Superior temporal gyrus (tissue), 1 donor: ENCODE measurements at regions not wholly inside any gene's neighbourhood (a gene's known extent, or its start where the extent isn't known, plus 50 kb on each side); places are given as distances from the start of the nearest gene placed in this dataset.

Experiments
- DNase-seq: peaks from one replicate; pipeline ENCODE4 v3.0.0-alpha.2; 2016; ENCODE audit errors: extremely low spot score

DNA sequence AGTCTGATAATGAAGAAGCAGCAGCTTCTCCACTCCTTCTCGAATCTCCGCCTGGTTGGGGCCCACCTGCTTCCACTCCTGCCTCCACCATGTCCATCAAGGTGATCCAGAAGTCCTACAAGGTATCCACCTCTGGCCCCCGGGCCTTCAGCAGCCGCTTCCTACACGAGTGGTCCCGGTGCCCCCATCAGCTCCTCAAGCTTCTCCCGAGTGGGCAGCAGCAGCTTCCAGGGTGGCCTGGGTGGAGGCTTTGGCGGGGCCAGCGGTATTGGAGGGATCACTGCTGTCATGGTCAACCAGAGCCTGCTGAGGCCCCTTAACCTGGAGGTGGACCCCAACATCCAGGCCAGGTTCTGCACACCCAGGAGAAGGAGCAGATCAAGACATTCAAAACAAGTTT is 381.0 kb upstream of the USP15 start:
- DNase-seq: no peak

DNA sequence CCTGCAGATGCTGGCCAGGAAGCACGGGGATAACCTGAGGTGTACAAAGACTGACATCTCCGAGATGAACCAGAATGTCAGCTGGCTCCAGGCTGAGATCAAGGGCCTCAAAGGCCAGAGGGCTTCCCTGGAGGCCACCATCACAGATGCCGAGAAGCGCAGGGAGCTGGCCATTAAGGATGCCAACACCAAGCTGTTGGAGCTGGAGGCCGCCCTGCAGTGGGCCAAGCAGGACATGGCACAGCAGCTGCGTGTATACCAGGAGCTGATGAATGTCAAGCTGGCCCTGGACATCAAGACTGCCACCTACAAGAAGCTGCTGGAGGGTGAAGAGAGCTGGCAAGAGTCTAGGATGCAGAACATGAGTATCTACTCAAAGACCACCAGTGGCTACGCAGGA is 380.0 kb upstream of the USP15 start:
- no peak for DNase-seq

DNA sequence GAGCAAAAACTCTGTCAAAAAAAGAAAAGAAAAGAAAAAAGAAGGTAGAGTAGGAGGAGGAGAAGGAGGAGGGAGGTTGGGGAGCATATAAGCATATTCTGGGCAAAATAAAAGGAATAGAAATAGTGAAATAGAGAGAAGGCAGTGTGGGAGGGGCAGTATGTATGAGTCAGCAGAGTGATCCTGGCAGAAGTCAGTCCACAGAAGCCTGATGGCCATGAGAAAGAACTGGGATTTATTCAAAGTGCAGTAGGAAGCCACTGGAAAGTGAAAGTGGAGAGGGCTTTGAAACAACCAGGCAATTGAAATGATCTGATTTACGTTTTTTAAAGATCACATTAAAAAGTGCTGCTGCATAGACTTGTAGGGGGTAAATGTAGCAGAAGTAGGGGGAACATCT is 368.6 kb upstream of the USP15 start:
- no peak for DNase-seq

DNA sequence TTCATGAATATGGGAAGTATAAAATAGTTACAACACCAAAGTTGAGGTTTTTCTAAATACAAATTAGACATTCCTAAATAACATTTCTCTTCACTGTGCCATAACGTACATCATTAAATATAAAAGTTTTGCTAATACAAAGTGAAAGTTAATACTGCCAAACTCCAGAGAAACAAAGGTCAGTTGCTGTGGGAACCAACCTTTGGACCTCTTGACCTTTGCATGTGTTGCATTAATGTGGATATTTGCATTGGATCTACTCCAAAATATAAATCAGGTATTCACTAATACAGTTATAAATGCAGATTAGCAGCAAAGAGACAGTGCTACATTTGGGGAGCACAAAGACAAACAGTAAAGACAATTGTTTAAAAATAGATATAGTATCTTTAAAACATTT is 366.0 kb upstream of the USP15 start:
- DNase-seq: no peak

DNA sequence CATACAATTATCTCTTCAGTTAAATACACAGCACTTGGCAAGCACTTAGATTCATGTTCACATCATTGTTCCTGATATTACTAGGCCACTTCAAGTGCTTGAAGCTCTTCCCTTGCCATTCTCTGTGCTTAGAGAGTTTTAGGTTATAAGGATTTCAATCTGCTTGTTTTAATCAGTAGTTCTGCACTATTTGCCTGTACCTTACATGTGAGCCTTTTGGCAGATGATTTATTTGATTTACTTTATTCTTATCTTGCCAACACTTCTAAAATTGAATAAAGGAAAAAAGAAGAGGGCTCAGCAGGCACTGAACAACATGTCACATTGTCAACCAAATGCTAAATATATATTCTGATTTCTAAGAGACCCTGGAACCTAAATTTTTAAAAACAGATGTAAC is 363.8 kb upstream of the USP15 start:
- no peak for DNase-seq

DNA sequence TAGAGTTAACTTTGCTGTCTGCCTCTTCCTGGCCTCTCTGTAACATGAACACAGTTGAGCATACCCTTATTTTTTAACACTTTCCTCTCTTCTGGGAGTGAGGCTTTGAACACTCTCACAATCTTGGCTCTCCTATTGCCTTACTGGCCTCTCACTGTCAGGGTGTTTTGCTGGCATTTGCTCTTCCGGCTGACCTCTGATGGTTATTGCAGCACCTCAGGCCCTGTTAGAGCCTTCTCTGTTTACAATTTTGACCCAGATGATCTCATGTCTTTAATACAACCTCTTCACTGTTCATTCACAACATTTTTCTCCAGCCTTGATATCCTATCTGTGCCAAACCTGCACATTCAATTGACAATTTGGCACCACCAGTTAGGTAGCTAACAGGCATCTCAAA is 357.8 kb upstream of the USP15 start:
- no peak for DNase-seq

DNA sequence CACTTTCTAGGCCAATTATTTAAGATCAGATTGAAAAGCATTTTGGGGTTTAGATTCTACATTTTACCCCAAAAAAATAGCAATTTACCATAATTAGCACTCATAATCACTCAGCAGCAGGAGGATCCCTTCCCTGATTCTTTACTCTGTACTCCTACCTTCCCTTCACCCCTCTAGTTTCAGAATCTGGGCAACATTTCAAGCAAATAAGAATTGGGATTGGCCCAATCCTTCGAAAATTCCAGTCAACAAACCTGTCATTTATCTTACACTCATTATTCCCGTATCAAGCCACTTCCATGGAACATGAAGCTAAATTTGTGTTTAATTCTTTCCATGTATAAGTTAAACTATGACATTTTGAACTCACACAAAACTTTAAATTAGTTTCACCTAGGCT is 349.1 kb upstream of the USP15 start:
- DNase-seq: no peak

DNA sequence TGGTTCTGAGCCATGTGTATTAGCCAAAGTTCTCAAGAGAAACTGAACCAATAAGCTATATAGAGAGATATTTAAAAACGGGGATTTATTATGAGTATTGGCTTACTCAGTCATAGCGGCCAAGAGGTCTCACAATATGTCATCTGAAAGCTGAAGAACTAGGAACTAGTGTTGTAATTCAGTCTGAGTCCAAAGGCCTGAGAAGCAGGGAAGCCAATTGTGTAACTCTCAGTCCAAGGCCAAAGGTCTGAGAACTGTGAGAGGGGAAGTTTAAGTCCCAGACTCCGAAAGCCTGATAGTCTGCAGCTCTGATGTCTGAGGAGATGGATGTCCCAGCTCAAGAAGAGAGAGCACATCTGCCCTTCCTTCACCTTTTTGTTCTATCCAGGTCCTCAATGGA is 344.8 kb upstream of the USP15 start:
- no peak for DNase-seq

DNA sequence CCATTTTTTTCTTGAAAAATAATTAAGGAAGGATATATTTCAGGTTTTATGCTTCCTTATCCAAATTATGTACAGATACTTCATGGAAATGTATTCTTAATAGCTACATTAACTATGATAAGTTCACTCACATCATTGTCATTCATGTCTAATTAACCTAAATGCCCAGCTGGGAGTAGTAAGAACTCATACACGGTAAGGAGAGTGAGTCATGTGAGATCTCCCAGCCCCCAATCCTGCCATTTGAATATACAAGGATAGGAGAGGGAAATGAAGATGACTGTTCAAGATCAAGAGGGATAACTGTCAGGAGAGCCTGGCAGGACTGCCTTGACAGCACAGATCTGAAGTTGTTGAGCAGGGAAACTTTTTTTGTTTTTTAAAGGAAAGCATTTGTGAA is 343.4 kb upstream of the USP15 start:
- DNase-seq: no peak

DNA sequence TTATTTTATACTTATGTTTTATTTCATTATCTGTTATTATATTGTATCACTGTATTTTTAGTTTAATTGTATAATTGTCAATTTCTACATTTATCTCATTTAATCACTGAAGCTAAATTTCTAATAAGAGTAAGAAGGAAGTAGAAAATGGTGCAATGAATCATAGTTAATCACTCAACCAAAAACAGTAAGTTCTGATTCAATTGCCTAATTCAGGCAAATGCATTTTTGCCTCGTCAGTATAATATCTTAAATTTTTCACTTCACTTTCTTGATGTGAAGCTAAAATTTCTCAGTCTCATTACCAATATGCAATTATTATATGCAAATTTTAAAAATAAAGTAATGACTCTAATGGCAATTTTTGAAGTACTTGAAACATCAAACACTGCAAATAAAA is 340.5 kb upstream of the USP15 start:
- DNase-seq: no peak

DNA sequence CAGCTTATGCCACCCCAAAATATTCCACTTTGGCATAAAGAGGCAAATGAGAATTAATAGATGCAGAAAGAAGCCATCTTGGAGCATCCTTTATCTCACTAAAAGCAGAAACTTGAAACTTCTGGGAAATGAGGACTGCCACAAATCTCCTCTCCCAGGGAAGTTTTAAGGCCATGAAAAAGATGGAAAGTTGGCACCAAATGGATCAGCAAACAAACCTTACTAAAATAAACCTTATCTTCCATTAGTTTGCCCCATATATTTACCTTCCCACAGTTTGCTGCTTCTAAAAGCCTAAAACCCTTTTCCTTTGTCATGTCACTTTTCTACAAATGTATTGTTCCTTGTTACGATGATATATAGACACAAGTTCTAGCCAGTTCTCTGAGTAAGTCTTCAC is 340.0 kb upstream of the USP15 start:
- no peak for DNase-seq

DNA sequence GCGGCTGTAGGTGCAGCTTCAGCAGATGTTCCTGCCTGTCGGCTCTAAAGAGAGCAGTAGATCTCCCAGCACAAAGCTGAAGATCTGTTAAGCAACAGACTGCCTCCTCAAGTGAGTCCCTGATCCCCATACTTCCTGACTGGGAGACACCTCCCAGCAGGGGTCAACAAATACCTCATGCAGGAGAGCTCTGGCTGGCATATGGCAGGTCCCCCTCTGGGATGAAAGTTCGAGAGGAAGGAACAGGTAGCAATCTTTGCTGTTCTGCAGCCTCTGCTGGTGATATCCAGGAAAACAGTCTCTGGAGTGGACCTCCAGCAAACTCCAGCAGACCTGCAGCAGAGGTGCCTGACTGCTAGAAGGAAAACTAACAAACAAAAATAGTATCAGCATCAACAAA is 337.1 kb upstream of the USP15 start:
- no peak for DNase-seq

DNA sequence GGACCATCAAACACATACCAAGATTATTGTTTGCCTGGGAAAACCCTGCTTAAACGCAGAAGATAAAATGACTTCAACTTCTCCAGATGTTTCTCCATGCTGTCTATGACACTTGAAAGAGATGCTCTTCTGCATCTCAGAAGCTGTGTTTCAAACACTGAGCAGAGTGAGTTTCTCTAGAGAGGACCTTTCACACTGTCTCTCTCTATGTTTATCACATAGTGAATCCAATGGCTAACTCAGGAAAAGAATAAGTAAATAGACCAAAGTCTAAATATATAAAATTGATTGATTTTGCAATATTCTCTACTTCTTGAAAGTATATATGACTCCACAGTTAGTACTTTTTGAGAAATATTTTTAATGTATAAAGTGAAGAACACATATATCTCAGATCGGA is 325.6 kb upstream of the USP15 start:
- no peak for DNase-seq

DNA sequence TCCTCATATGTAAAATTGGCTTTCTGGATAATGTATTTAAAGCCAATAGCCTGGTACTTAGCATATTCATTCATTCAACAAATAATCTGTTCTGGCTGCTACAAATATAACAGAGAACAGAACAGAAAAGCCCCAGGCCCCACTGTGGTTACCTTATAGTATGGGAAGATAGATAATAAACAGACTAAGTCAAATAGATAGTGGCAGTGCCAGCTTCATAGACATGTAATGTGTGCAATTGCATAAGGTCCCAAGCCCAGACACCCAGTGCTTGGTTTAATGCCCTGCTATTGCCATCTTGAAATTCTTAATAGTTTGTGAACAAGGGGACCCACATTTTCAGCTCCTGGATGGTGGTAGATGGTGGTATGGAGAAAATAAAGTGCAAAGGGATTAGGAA is 320.2 kb upstream of the USP15 start:
- DNase-seq: no peak

DNA sequence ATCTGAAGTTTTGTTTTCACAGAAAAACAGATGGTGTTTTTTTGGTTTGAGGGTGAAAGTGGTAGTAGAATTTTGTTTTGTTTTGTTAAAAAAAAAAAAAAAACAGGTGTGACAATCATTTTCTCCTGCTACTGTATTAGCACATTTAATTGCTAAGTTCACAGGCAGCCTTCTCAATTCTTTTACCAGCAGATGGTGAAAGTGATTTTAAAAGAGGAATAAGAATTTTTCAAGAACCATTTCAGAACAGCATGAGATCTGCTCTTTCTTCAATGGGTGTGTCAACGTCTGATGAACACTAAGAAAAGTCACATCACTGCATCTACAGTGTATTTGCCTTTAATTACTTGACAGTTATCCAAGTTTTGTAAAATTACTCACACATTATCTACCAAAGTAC is 303.7 kb upstream of the USP15 start:
- DNase-seq: no peak

DNA sequence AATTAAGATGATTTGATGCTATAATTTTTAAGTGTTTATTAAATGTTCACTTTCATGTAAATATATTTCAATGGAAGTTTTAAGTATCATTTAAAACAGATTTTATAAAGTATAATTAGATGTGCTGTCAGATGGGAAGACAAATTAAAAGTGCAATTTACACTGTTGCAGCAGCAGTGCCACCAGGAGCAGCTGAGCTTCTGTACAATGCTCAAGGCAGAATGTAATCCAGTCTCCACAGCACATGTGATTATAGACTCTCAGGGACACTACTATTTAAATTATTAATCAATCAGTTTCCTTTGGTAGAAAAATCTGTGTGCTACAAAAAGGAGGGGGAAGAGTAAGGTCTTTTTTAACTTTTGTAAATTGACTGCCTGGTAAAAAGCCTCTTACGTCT is 285.7 kb upstream of the USP15 start:
- no peak for DNase-seq

DNA sequence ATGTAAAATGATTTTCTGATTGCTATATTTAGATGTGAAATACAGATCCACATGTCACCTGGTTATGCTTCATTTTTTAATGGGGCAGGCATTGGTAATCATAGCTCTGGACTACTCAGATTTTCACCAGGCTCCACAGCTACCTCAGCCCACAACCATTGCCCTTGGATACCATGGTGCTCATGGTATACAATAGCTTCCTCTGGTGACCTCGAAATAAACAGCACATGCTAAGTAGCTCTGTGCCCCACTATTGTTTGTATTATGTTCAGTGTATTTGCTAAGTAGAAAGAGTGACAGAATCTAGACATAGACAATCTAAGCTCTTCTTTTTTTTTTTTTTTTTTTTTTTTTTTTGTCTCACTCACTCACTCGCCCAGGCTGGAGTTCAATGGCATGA is 274.4 kb upstream of the USP15 start:
- DNase-seq: no peak

DNA sequence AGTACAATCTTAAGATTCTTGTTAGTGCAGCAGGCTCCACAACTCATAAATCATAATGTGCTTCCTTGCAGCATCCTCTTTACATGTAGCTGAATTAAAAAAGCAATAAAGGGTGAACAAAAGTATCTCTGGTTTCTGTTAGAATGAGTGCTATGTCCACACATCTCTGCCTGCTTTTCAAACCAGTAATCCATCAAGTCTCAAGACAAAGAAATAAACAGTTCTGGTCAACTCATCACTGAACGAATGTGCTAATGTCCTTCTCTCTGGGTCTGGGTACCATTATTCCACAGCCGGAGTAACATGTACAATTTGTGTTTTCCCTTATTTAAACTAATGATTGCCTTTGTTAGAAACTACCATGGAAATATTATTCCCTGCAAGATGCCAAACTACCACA is 273.0 kb upstream of the USP15 start:
- no peak for DNase-seq

DNA sequence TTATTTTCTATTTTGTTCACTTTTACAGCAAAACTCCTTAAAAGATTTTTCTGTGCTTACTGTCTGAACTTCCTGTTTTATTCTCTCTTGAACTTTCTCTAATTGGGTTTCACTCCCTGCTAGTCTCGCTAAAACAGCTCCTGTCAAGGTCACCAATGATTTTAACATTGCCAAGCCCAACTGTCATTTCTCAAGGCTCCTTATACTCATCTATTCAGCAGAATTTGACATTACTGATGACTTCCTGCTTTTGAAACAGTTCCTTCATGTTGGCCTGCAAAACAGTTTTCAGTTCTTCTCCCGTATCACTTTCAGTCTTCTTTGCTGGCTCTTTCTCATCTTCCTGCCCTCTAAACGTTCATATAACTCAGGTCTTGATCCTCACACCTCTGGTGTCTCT is 268.5 kb upstream of the USP15 start:
- DNase-seq: no peak

DNA sequence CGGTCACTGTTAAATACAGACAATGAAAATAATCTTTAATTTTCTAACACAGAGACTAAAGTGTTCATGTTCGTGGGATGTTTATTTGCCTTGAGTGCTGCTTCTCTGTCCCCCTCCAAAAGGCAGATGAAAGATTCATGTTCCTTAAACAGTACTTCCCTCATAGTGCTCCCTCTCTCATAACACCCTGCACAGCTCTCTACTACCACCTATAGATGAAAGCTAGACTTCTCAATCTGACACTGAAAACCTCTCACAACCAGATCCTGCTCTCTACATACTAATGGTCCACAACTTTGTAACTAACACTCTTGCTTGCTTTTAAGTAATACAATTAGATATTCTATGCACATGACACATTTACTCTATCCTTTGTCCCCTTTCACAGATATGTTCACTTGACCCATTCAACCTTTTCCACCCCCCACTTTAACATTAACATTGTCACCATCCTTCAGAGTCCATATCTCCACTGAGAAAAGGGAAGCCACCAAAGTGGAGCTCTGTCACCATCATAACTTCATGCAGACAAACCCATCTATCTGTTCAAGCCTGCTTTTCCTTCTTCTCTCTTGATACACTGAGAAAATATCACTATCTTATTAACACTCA is 266.4 kb upstream of the USP15 start:
- DNase-seq: no peak

DNA sequence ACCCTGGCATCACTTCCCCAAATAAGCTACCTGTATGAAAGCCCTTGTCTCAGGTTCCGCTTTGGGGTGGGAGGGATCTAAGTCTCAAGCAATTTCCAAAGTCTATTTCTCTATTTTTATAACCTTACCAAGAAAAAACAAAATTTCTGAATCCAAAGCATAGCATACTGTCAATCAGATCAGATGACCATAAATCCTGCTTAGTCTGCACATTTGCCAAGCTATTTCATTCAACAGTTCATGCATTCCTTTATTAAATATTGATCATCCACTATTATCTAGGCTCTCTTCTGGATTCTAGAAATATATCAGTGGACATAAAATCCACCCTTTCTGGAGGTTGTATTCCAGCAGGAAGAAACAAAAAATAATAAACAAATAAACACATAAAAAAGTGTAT is 263.5 kb upstream of the USP15 start:
- DNase-seq: no peak

DNA sequence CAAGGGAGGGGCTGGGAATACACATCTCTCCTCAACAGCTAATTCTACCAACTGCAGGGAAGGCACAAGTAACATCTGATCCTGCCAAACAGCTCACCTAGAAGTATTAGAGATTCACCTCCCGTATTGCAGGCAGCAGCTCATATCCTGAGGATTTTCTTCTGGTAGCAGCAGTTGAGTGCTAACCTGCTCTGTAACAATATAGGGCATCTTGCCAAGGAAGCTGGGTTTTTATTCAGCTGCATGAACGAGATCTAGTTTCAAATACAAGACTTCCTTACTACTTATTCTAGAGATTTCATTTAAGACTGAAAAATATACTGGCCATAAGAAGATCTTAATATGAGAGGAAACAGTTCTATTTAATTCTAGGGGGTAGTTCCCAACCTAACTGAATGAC is 261.4 kb upstream of the USP15 start:
- DNase-seq: no peak

DNA sequence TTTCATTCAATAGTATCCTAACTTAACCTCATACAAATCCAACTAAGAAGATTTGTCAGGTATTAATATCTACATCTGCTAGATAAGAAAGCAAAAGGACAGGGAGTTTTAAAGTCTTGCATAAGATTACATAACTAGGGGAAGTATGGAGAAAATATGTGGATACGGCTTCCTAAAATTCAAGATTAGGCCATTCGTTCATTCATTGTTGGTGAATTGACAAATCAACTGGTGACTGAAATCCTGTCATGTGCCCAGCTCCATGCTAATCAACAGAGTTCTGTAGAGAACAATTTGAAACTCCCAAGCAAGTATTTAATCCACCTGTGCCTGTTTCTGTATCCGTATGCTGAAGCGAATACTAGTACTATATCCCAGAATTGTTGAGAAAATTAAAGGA is 260.9 kb upstream of the USP15 start:
- DNase-seq: no peak

DNA sequence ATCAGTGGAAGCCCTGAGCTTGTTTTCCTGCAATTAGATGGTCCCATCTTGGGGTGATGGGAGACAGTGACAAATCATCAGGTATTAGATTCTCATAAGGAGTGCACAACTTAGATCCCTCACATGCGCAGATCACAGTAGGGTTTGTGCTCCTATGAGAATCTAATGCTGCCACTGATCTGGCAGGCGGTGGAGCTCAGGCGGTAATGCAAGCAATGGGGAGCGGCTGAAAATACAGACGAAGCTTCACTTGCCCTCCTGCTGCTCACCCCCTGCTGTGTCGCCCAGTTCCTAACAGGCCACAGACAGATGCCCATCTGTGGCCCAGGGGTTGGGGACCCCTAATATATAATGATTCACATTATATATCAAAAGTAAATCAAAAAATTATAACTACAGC is 258.8 kb upstream of the USP15 start:
- DNase-seq: no peak

DNA sequence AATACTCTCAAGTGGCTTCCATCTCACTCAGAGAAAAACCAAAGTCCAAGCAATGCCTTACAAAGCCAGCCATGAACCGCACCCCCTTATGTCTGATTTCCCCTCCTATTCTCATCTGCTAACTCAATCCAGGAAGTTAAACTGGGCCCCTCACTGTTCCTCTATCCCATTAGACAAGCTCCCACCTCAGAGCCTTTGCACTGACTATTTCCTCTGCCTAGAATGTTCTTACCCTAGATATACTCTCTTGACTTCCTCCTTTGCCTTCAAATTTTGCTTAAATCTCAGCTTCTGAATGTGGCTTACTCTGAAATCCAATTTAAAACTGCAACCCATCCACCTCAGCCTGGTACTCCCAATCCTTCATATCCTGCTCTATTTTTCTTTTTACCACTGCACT is 257.0 kb upstream of the USP15 start:
- no peak for DNase-seq
